ENCODE measurements at regions not wholly inside any gene's neighbourhood (a gene's known extent, or its start where the extent isn't known, plus 50 kb on each side); places are given as distances from the start of the nearest gene placed in this dataset.
"Not testable (repeated sequence)": the region's sequence is repeated elsewhere in the genome, so short reads cannot be mapped to it uniquely, and the experiment has no call there.

DNA sequence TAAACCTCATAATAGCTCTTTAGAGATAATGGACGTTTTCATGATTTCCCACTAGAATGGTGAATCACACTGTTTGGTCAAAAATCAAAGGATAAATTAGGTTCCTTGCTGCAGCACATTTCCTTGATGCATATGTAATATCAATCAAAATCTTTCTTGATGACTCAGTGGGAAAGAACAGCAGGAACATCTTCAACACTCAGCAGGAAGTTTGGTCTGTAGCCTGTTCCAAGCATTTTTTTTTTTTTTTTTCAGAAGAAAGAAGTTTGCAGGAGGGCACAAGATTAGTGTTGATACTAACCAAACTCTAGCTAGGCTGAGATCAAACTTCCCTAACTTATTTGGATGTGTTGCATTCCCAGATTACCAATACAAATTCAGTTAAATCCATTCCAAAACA lies 1529.8 kb downstream of the FAM181B start:
- Histone ChIP-seq H3K27me3 (no peaks in the 10 kb centered on the region), H3K4me3 (no peak overlapping the region), H3K9me3 (ENCODE audit: low read depth) (no peaks in the 10 kb centered on the region), H3K27ac (no peak overlapping the region), H3K36me3 (no peaks in the 10 kb centered on the region), H3K4me1 (ENCODE audit: low read depth) (no peaks in the 10 kb centered on the region)
- TF ChIP-seq CTCF (IDR thresholded peaks at IDR 0.05; ENCODE audit: low read depth, low read length): no peak
- DNase-seq (ENCODE audit: low read depth in 1 of 2, low spot score in 1 of 2): no peak

- TF ChIP-seq CTCF (IDR thresholded peaks at IDR 0.05; ENCODE audit: low read depth, low read length): no peak
- Histone ChIP-seq H3K36me3 (no peaks in the 10 kb centered on the region), H3K27me3 (no peaks in the 10 kb centered on the region), H3K9me3 (ENCODE audit: low read depth) (no peaks in the 10 kb centered on the region), H3K4me3 (no peak overlapping the region), H3K27ac (no peak overlapping the region), H3K4me1 (ENCODE audit: low read depth) (no peaks in the 10 kb centered on the region)
- no peak for DNase-seq (ENCODE audit: low read depth in 1 of 2, low spot score in 1 of 2)
Measured at GRCh38 chr11:81197396-81197795, 1536.3 kb downstream of the FAM181B start.

DNA sequence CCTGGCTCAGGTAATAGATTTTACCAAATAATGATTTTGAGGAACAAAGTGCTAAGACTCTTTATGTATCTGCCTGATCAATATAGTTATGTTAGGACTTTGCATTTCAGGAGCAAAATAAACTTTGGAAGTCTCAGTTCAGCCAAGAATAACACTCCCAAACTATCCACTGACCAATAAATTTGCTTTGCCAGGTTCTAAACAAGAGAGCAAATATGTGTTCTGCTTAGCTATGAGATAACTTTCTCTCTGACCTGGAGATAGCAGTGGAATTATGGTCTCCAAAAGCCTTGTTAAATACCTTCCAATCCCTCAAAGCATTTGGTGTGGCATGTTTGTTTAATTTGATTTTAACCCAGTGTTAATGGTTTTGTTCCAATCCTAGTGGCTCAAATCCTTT lies 1541.1 kb downstream of the FAM181B start:
- no peak overlapping the region for H3K4me3 ChIP-seq
- H3K27ac ChIP-seq: no peak overlapping the region
- no peaks in the 10 kb centered on the region for H3K9me3 ChIP-seq (ENCODE audit: low read depth)
- no peaks in the 10 kb centered on the region for H3K4me1 ChIP-seq (ENCODE audit: low read depth)
- no peaks in the 10 kb centered on the region for H3K27me3 ChIP-seq
- no peak for DNase-seq (ENCODE audit: low read depth in 1 of 2, low spot score in 1 of 2)
- no peak for TF ChIP-seq CTCF (IDR thresholded peaks at IDR 0.05; ENCODE audit: low read depth, low read length)
- H3K36me3 ChIP-seq: no peaks in the 10 kb centered on the region

- no peak for DNase-seq (ENCODE audit: low read depth in 1 of 2, low spot score in 1 of 2)
- no peak overlapping the region for H3K4me3 ChIP-seq
- TF ChIP-seq CTCF (IDR thresholded peaks at IDR 0.05; ENCODE audit: low read depth, low read length): no peak
- no peaks in the 10 kb centered on the region for H3K27me3 ChIP-seq
- H3K36me3 ChIP-seq: no peaks in the 10 kb centered on the region
- no peak overlapping the region for H3K27ac ChIP-seq
- H3K9me3 ChIP-seq (ENCODE audit: low read depth): no peaks in the 10 kb centered on the region
- no peaks in the 10 kb centered on the region for H3K4me1 ChIP-seq (ENCODE audit: low read depth)
Measured at GRCh38 chr11:81190546-81190945, 1543.1 kb downstream of the FAM181B start.

DNA sequence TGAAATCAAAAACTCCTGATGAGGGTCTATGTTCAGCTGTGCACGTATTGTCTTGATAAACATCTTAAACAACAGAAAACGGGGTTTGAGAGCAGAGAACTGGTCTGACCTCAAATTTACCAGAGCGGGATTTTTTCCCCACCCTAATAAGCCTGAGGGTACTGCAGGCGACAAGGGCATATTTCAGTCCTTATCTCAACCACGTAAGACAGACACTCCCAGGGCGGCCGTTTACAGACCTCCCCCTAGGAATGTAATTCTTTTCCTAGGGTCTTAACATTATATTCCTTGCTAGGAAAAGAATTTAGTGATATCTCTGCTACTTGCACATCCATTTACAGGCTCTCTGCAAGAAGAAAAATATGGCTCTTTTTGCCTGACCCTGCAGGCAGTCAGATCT lies 1546.6 kb downstream of the FAM181B start:
- H3K9me3 ChIP-seq (ENCODE audit: low read depth); H3K27me3 ChIP-seq; H3K27ac ChIP-seq; H3K4me3 ChIP-seq; H3K4me1 ChIP-seq (ENCODE audit: low read depth); H3K36me3 ChIP-seq; DNase-seq (ENCODE audit: low read depth in 1 of 2, low spot score in 1 of 2): not testable (repeated sequence)

- no peaks in the 10 kb centered on the region for H3K9me3 ChIP-seq (ENCODE audit: low read depth)
- no peaks in the 10 kb centered on the region for H3K36me3 ChIP-seq
- DNase-seq (ENCODE audit: low read depth in 1 of 2, low spot score in 1 of 2): no peak
- H3K4me3 ChIP-seq: no peak overlapping the region
- no peak overlapping the region for H3K27ac ChIP-seq
- no peaks in the 10 kb centered on the region for H3K4me1 ChIP-seq (ENCODE audit: low read depth)
- H3K27me3 ChIP-seq: no peaks in the 10 kb centered on the region
- TF ChIP-seq CTCF (IDR thresholded peaks at IDR 0.05; ENCODE audit: low read depth, low read length): no peak
Measured at GRCh38 chr11:81174646-81175330, 1558.9 kb downstream of the FAM181B start.
